ENCODE measurements at regions not wholly inside any gene's neighbourhood (a gene's known extent, or its start where the extent isn't known, plus 50 kb on each side); places are given as distances from the start of the nearest gene placed in this dataset.

DNA sequence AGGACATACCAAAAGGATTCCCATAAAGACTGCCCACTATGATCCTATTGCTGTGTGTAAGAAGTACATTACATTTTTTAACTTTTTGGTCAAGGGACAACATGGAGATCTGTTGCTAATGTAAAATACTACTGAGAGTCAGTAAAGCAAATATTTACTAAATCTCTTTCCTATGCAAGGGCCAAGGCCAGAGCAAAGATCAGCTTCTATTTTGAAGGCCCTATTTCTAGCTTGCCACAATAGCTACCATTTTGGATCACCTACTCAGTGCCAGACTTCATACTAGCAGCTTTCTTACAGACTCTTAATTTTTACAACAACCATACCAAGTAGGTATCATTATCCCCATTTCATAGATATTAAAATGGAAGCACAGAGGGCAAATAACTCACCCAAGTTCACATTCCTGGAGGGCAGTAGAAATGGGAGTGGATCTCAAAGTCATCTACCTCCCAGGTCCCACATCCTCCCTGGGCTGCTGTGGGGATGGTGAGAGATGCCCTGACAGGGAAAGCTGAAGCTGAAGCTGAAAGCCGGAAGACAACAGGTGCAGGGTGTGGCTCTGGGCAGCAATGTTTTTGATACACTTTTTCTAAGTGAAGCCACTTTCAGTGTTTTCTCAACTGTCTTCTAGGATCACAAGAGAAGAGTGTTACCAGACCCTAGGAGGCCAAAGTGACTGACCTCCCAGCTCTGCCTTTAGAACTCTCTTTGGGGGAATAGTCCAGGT lies 321.2 kb downstream of the UBE3D start:
- Histone ChIP-seq H3K4me1 (no peaks in the 10 kb centered on the region), H3K9me3 (no peaks in the 10 kb centered on the region)
- TF ChIP-seq, protein P1, sequence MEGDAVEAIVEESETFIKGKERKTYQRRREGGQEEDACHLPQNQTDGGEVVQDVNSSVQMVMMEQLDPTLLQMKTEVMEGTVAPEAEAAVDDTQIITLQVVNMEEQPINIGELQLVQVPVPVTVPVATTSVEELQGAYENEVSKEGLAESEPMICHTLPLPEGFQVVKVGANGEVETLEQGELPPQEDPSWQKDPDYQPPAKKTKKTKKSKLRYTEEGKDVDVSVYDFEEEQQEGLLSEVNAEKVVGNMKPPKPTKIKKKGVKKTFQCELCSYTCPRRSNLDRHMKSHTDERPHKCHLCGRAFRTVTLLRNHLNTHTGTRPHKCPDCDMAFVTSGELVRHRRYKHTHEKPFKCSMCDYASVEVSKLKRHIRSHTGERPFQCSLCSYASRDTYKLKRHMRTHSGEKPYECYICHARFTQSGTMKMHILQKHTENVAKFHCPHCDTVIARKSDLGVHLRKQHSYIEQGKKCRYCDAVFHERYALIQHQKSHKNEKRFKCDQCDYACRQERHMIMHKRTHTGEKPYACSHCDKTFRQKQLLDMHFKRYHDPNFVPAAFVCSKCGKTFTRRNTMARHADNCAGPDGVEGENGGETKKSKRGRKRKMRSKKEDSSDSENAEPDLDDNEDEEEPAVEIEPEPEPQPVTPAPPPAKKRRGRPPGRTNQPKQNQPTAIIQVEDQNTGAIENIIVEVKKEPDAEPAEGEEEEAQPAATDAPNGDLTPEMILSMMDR (IDR thresholded peaks at IDR 0.05; ENCODE audit: low read depth, low read length), result no peak

DNA sequence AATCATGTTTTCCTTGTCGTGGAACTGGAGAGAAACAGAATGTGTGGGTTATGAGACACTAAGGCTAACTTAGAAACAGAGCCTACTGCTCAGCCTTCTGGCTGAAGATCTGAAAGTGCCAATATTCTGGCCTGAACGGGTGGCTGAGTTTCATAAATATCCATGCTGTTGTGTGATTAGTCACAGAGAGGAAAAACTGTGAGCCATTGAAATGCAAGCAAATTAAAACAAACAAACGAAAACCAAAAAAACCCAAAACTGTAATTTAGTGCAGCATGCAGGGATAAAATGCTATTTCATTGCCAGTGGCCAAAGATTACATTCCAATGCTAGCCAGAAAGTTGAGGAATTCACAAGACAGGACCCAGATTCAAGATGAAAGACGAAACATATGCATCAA lies 315.1 kb downstream of the UBE3D start:
- Histone ChIP-seq H3K36me3 (no peaks in the 10 kb centered on the region), H3K27me3 (no peaks in the 10 kb centered on the region), H3K4me3 (ENCODE audit: low read depth, low read length) (no peak overlapping the region), H3K4me1 (no peaks in the 10 kb centered on the region), H3K9me3 (no peaks in the 10 kb centered on the region)
- TF ChIP-seq, protein P1 (IDR thresholded peaks at IDR 0.05; ENCODE audit: low read depth, low read length), result no peak
- no peak for DNase-seq

More for the DNA sequence above, 321.2 kb downstream of the UBE3D start:
- DNase-seq, result no peak
- Histone ChIP-seq H3K27me3 (no peaks in the 10 kb centered on the region), H3K4me3 (ENCODE audit: low read depth, low read length) (no peak overlapping the region), H3K36me3 (no peaks in the 10 kb centered on the region)

DNA sequence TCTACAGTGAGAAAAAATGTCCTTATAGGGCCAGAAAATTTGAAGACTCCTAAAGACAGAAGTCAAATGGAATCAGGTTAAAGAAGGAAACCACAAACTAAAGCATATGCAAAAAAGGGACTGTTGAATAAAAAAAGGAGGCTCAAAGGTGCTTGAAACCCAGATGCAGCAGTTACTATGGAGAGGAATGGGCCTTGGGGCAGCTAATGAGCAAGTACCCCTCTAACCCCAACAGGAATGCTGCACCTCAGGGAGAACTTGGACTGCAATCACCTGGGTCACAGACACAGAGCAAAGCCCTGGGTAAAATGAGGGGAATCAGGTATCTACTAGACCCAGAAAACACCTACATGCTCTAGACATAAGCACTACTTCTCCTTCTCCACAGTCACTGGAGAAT lies 313.9 kb downstream of the UBE3D start:
- DNase-seq, result no peak
- Histone ChIP-seq H3K4me1 (no peaks in the 10 kb centered on the region), H3K27me3 (no peaks in the 10 kb centered on the region), H3K36me3 (no peaks in the 10 kb centered on the region), H3K4me3 (ENCODE audit: low read depth, low read length) (no peak overlapping the region), H3K9me3 (no peaks in the 10 kb centered on the region)
- TF ChIP-seq, protein P1 (IDR thresholded peaks at IDR 0.05; ENCODE audit: low read depth, low read length), result no peak

DNA sequence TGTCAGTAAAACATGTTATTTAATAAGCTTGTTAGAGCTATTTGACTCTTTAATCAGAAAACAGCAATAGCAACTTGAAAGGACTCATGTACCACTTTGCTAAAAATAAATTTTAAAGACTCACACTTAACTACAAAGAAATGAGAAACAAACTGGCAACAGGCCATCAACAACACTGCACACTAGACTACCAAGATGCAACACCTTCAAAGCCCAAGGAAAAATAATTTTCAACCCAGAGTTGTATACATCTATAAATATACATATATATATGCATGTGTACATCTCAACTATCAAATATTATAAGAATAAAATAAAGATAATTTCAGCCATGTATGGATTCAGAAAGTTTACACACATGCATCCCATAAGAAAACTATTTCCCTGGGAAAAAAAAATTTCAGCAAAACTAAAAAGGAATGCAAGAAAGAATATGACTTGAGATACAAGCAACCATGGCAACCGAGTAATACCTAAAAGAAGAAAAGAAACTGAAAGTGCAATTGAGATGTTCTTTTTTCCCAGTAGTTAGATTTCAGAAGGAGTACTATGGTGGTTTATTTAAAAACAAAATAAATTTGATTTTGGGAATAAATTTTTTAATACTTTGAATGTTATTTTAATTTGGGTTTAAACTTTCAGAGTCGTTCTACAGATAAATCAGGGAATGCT lies 303.8 kb downstream of the UBE3D start:
- DNase-seq, result no peak
- H3K9me3 ChIP-seq, result no peaks in the 10 kb centered on the region

DNA sequence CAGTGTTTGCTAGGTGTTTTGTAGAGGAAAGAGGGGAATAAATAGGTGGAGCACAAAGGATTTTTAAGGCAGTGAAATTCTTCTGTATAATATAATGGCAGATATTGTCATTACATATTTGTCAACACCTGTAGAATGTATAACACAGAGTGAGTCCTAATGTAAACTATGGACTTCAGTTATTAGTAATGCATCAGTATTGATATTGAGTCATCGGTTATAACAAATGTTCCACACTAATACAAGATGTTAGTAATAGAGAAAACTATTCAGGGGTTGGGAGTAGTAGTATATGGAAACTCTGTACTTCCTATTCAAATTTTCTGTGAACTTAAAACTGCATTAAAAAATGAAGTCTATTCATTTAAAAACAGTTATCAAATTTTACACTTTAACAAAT lies 299.2 kb downstream of the UBE3D start:
- no peaks in the 10 kb centered on the region for H3K27me3 ChIP-seq

More for the DNA sequence above, 303.8 kb downstream of the UBE3D start:
- H3K4me1 ChIP-seq, result no peaks in the 10 kb centered on the region
- TF ChIP-seq, protein P1 (IDR thresholded peaks at IDR 0.05; ENCODE audit: low read depth, low read length), result no peak
- no peak overlapping the region for H3K4me3 ChIP-seq (ENCODE audit: low read depth, low read length)
- no peaks in the 10 kb centered on the region for H3K36me3 ChIP-seq
- H3K27me3 ChIP-seq, result no peaks in the 10 kb centered on the region

More for the DNA sequence above, 299.2 kb downstream of the UBE3D start:
- H3K4me1 ChIP-seq, result no peaks in the 10 kb centered on the region
- no peak overlapping the region for H3K4me3 ChIP-seq (ENCODE audit: low read depth, low read length)
- no peaks in the 10 kb centered on the region for H3K36me3 ChIP-seq
- TF ChIP-seq, protein P1 (IDR thresholded peaks at IDR 0.05; ENCODE audit: low read depth, low read length), result no peak
- no peak for DNase-seq
- H3K9me3 ChIP-seq, result no peaks in the 10 kb centered on the region

Data from BE2C (cell line).